GM20000 (cell line): ENCODE measurements at regions not wholly inside any gene's neighbourhood (a gene's known extent, or its start where the extent isn't known, plus 50 kb on each side); places are given as distances from the start of the nearest gene placed in this dataset.
"Not testable (repeated sequence)": the region's sequence is repeated elsewhere in the genome, so short reads cannot be mapped to it uniquely, and the experiment has no call there.

Source experiments
- DNase-seq: peaks from one replicate; pipeline ENCODE4 v3.0.0; 2012; ENCODE audit warnings: low spot score
- CTCF ChIP-seq: IDR thresholded peaks from 2 replicates; pipeline ENCODE4 v1.5.1; 2012; ENCODE audit warnings: mild to moderate bottlenecking, control low read depth; ENCODE audit errors: extremely low read depth, missing control alignments

GRCh38 chr4:137812258-137812657 lies 280.0 kb upstream of the PCDH18 start:
- no peak for TF ChIP-seq CTCF

GRCh38 chr4:137806420-137806819 lies 274.1 kb upstream of the PCDH18 start:
- DNase-seq: no peak
- no peak for TF ChIP-seq CTCF

More at GRCh38 chr4:137812258-137812657, 280.0 kb upstream of the PCDH18 start:
- DNase-seq: no peak

GRCh38 chr4:137804906-137805495 lies 272.7 kb upstream of the PCDH18 start:
- no peak for TF ChIP-seq CTCF
- no peak for DNase-seq

- no peak for TF ChIP-seq CTCF
- DNase-seq: no peak
These were observed 268.6 kb upstream of the PCDH18 start for GRCh38 chr4:137800861-137801260.

- TF ChIP-seq CTCF: no peak
- no peak for DNase-seq
These were observed 262.5 kb upstream of the PCDH18 start for GRCh38 chr4:137794764-137795254.

GRCh38 chr4:137789263-137789662 lies 257.0 kb upstream of the PCDH18 start:
- not testable (repeated sequence) for DNase-seq

- not testable (repeated sequence) for DNase-seq
These were observed 251.6 kb upstream of the PCDH18 start for GRCh38 chr4:137783923-137784322.

- no peak for DNase-seq
- no peak for TF ChIP-seq CTCF
These were observed 243.4 kb upstream of the PCDH18 start for GRCh38 chr4:137775701-137776100.
